H7 (cell line): ENCODE measurements at regions not wholly inside any gene's neighbourhood (a gene's known extent, or its start where the extent isn't known, plus 50 kb on each side); places are given as distances from the start of the nearest gene placed in this dataset.
"Not testable (repeated sequence)": the region's sequence is repeated elsewhere in the genome, so short reads cannot be mapped to it uniquely, and the experiment has no call there.

Experiments used
- DNase-seq: peaks from one replicate; pipeline ENCODE4 v3.0.0; 2012
- H3K27me3 ChIP-seq: 2 replicates; pipeline ENCODE4 v1.6.0; 2011; ENCODE audit warnings: mild to moderate bottlenecking, low read length; ENCODE audit not compliant: control insufficient read depth, insufficient read depth
- H3K36me3 ChIP-seq: replicated peaks from 2 replicates; pipeline ENCODE4 v1.5.1; 2011; ENCODE audit warnings: low read length; ENCODE audit not compliant: control insufficient read depth, insufficient read depth
- H3K4me3 ChIP-seq: 2 replicates; pipeline ENCODE4 v1.5.1; 2011; ENCODE audit warnings: low read depth, mild to moderate bottlenecking, control low read depth, low read length, moderate library complexity; ENCODE audit not compliant: insufficient read depth

GRCh38 chrX:1053600-1053999, 158.8 kb downstream of the CRLF2 start:
- not testable (repeated sequence) for DNase-seq, H3K36me3 ChIP-seq, H3K4me3 ChIP-seq, H3K27me3 ChIP-seq

DNA sequence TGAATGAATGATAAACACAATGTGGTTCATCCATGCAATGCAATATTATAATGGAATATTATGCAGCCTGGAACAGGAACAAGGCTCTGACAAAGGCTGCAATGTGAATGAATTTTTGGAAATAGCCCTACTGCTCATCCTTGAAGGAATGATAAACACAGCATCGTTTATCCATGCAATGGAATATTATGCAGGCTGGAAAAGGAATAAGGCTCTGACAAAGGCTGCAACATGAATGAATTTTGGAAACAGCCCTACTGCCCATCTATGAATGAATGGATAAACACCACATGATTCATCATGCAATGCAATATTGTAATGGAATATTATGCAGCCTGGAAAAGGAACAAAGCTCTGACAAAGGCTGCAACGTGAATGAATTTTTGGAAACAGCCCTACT, 159.4 kb downstream of the CRLF2 start:
- DNase-seq = no peak
- Histone ChIP-seq H3K36me3 (no peaks in the 10 kb centered on the region), H3K4me3 (no peak overlapping the region), H3K27me3 (no peaks in the 10 kb centered on the region)

GRCh38 chrX:1052021-1052420, 160.4 kb downstream of the CRLF2 start:
- H3K4me3 ChIP-seq = no peak overlapping the region
- H3K36me3 ChIP-seq = no peaks in the 10 kb centered on the region
- no peaks in the 10 kb centered on the region for H3K27me3 ChIP-seq
- no peak for DNase-seq

- Histone ChIP-seq H3K36me3 (no peaks in the 10 kb centered on the region), H3K4me3 (no peak overlapping the region), H3K27me3 (no peaks in the 10 kb centered on the region)
- DNase-seq = no peak
Observed at GRCh38 chrX:1051421-1051820, 161.0 kb downstream of the CRLF2 start.

- no peak for DNase-seq
- Histone ChIP-seq H3K4me3 (no peak overlapping the region), H3K36me3 (no peaks in the 10 kb centered on the region), H3K27me3 (no peaks in the 10 kb centered on the region)
Observed at GRCh38 chrX:1045680-1046314, 166.7 kb downstream of the CRLF2 start.

- no peaks in the 10 kb centered on the region for H3K36me3 ChIP-seq
- no peaks in the 10 kb centered on the region for H3K27me3 ChIP-seq
- no peak for DNase-seq
- H3K4me3 ChIP-seq = no peak overlapping the region
Observed at GRCh38 chrX:1041091-1041490, 171.4 kb downstream of the CRLF2 start.

- not testable (repeated sequence) for H3K27me3 ChIP-seq, DNase-seq, H3K4me3 ChIP-seq, H3K36me3 ChIP-seq
Observed at GRCh38 chrX:1035931-1036330, 176.5 kb downstream of the CRLF2 start.

GRCh38 chrX:1035206-1035605, 177.2 kb downstream of the CRLF2 start:
- no peak overlapping the region for H3K4me3 ChIP-seq
- H3K27me3 ChIP-seq = no peaks in the 10 kb centered on the region
- H3K36me3 ChIP-seq = no peaks in the 10 kb centered on the region
- DNase-seq = no peak

- no peak for DNase-seq
- H3K4me3 ChIP-seq = no peak overlapping the region
- H3K36me3 ChIP-seq = no peaks in the 10 kb centered on the region
- no peaks in the 10 kb centered on the region for H3K27me3 ChIP-seq
Observed at GRCh38 chrX:1034717-1035116, 177.7 kb downstream of the CRLF2 start.

GRCh38 chrX:1031521-1032430, 180.7 kb downstream of the CRLF2 start:
- DNase-seq = peak; percentile 30

DNA sequence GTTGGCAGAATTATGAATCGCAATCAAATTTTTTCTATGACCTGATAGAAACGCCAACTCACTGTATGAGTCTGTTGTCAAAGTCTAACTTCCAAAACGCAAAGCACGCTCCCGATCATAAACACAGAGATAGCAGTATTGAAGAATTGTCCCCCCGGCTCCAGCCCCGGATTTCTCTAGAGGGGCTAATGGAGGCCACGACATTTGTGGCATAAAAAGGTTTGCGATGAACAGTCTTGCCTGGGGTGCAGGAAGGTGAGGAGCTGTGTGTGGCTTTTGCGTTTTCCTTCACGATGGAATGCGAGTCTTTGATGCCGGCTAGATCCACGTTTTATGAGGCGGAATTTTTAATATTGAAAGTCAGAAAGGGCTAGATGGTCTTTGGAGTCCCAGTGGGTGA, 183.0 kb downstream of the CRLF2 start:
- Histone ChIP-seq H3K4me3 (no peak overlapping the region), H3K27me3 (no peaks in the 10 kb centered on the region), H3K36me3 (no peaks in the 10 kb centered on the region)
- DNase-seq = no peak

More at GRCh38 chrX:1031521-1032430, 180.7 kb downstream of the CRLF2 start:
- H3K36me3 ChIP-seq = no peaks in the 10 kb centered on the region
- no peak overlapping the region for H3K4me3 ChIP-seq
- H3K27me3 ChIP-seq = no peaks in the 10 kb centered on the region

DNA sequence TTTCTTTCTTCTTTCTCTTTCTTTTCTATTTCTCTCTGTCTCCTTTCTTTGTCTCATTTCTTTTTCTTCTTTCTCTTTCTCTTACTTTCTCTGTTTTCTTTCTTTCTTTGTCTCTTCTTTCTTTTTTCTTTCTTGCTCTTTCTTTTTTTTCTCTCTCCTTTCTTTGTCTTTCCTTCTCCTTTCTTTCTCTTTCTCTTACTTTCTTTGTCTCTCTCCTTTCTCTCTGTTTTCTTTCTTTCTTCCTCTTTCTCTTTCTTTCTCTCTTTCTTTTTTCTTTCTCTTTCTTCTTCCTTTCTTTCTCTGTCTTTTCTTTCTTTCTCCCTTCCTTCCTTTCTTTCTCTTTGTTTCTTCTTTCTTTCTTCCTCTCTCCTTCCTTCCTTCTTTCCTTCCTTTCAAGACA, 184.8 kb downstream of the CRLF2 start:
- H3K4me3 ChIP-seq = no peak overlapping the region
- H3K36me3 ChIP-seq = no peaks in the 10 kb centered on the region
- no peaks in the 10 kb centered on the region for H3K27me3 ChIP-seq
- DNase-seq = no peak

- Histone ChIP-seq H3K36me3 (no peaks in the 10 kb centered on the region), H3K4me3 (no peak overlapping the region), H3K27me3 (no peaks in the 10 kb centered on the region)
- no peak for DNase-seq
Observed at GRCh38 chrX:1027133-1027532, 185.3 kb downstream of the CRLF2 start.

DNA sequence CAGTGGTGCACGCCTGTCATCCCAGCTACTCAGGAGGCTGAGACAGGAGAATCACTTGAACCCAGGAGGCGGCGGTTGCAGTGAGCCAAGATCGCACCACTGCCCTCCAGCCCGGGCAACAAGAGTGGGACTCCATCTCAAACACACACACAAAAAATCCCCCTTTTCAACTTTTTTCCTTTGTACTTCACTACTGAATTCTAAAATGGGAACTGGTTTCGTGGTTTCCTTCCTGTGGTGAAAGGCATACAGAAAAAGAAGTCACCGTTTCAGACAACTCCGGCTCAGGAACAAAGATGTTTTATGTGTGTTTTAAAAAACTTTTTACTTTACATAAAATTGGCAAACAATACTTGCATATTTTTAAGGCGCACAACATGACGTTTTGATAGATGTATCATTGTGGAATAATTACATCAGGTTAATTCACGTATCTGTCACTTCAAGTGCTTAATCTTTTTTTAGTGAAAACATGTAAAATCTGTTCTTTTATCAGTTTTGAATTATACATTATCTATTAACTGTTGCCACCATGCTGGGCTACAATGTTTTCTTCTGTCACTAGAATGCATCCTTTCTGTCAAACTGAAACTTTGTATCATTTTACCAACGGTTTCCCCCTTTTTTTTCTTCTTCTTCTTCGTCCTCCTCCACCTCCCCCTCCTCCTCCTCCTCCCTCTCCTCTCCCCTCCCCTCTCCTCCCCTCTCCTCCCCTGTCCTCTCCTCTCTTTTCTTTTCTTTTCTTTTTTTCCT, 186.0 kb downstream of the CRLF2 start:
- Histone ChIP-seq H3K36me3 (no peaks in the 10 kb centered on the region), H3K27me3 (no peaks in the 10 kb centered on the region), H3K4me3 (no peak overlapping the region)
- DNase-seq = no peak

DNA sequence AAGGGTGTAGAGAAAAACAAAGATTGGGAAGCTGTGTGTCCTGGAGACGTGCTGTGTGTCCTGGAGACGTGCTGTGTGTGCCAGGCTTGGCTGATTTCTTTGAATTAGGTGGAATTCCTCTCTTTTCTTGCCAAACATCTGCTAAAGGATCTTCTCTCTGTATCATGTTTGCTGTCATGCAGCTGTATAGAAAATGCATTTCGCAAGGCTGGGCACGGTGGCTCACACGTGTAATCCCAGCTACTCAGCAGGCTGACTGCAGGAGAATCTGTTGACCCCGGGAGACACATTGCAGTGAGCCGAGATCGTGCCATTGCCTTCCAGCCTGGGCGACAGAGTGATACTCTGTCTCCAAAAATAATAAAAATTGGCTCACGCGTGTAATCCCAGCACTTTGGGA, 187.0 kb downstream of the CRLF2 start:
- no peaks in the 10 kb centered on the region for H3K27me3 ChIP-seq
- DNase-seq = no peak
- H3K4me3 ChIP-seq = no peak overlapping the region
- H3K36me3 ChIP-seq = no peaks in the 10 kb centered on the region
